SK-N-SH (cell line): ENCODE measurements at regions not wholly inside any gene's neighbourhood (a gene's known extent, or its start where the extent isn't known, plus 50 kb on each side); places are given as distances from the start of the nearest gene placed in this dataset.

Source experiments
- CTCF ChIP-seq: fragments of 200-600 bp; sonication (generic); IDR thresholded peaks from 2 replicates; pipeline ENCODE4 v1.6.1; 2017; ENCODE audit warnings: antibody characterized with exemption, mild to moderate bottlenecking, moderate library complexity
- POLR2AphosphoS5 ChIP-seq: IDR thresholded peaks from 2 replicates; pipeline ENCODE4 v1.6.1; 2012; ENCODE audit warnings: low read depth, low read length

GRCh38 chr20:12166053-12166717 lies 248.5 kb downstream of the BTBD3 start:
- TF ChIP-seq CTCF (no peak), POLR2AphosphoS5 (no peak)
